ENCODE measurements at regions not wholly inside any gene's neighbourhood (a gene's known extent, or its start where the extent isn't known, plus 50 kb on each side); places are given as distances from the start of the nearest gene placed in this dataset.

- no peaks in the 10 kb centered on the region for H4K20me1 ChIP-seq (ENCODE audit: insufficient read depth)
- H3K4me3 ChIP-seq: no peak overlapping the region
- no peak overlapping the region for H2AFZ ChIP-seq
- H3K36me3 ChIP-seq (ENCODE audit: low read depth): no peaks in the 10 kb centered on the region
- H3K27ac ChIP-seq: no peak overlapping the region
- no peaks in the 10 kb centered on the region for H3K9me3 ChIP-seq (ENCODE audit: insufficient read depth, low read depth)
- ChIA-PET CTCF (no interaction called here), POLR2A (ENCODE audit: unreplicated experiment) (no interaction called here)
- intact Hi-C loops (cut with micrococcal nuclease; ENCODE audit: unreplicated experiment): no loop called here
- no TSS peak for BruUV-seq (replicated peaks)
- H3K79me2 ChIP-seq (ENCODE audit: low read depth): no peaks in the 10 kb centered on the region
- DNase-seq: no peak
- H3F3A ChIP-seq (ENCODE audit: insufficient read depth, low read depth): no peaks in the 10 kb centered on the region
- H3K27me3 ChIP-seq (ENCODE audit: insufficient read depth, low read depth): no peaks in the 10 kb centered on the region
- no peaks in the 10 kb centered on the region for H3K9me2 ChIP-seq (ENCODE audit: insufficient read depth)
- no peak for TF ChIP-seq CTCF (conservative IDR thresholded peaks at IDR 0.05)
- TF ChIP-seq EZH2 (IDR thresholded peaks at IDR 0.05; ENCODE audit: low read depth): no peak
- H3K4me1 ChIP-seq (replicated peaks; ENCODE audit: insufficient read depth): no peaks in the 10 kb centered on the region
- no peak overlapping the region for H3K4me2 ChIP-seq
These were observed 104.1 kb downstream of the C11orf87 start for GRCh38 chr11:109526061-109526460.

- no TSS peak for BruUV-seq (replicated peaks)
- POLR2A ChIA-PET (ENCODE audit: unreplicated experiment): no interaction called here
These were observed 104.9 kb downstream of the C11orf87 start for GRCh38 chr11:109526931-109527330.

GRCh38 chr11:109527496-109527895 lies 105.5 kb downstream of the C11orf87 start:
- no peaks in the 10 kb centered on the region for H3K9me2 ChIP-seq (ENCODE audit: insufficient read depth)
- no peaks in the 10 kb centered on the region for H4K20me1 ChIP-seq (ENCODE audit: insufficient read depth)
- H3F3A ChIP-seq (ENCODE audit: insufficient read depth, low read depth): no peaks in the 10 kb centered on the region
- TF ChIP-seq EZH2 (IDR thresholded peaks at IDR 0.05; ENCODE audit: low read depth) (no peak), CTCF (conservative IDR thresholded peaks at IDR 0.05) (no peak)
- BruUV-seq (replicated peaks): no TSS peak
- no peaks in the 10 kb centered on the region for H3K79me2 ChIP-seq (ENCODE audit: low read depth)
- CTCF ChIA-PET: no interaction called here
- H3K36me3 ChIP-seq (ENCODE audit: low read depth): no peaks in the 10 kb centered on the region
- no peak overlapping the region for H3K4me3 ChIP-seq
- H3K9me3 ChIP-seq (ENCODE audit: insufficient read depth, low read depth): no peaks in the 10 kb centered on the region
- POLR2A ChIA-PET (ENCODE audit: unreplicated experiment): no interaction called here
- no peak for DNase-seq
- H3K27ac ChIP-seq: no peak overlapping the region
- no peak overlapping the region for H3K4me2 ChIP-seq
- no peaks in the 10 kb centered on the region for H3K4me1 ChIP-seq (replicated peaks; ENCODE audit: insufficient read depth)
- H2AFZ ChIP-seq: no peak overlapping the region
- intact Hi-C loops (cut with micrococcal nuclease; ENCODE audit: unreplicated experiment): no loop called here
- no peaks in the 10 kb centered on the region for H3K27me3 ChIP-seq (ENCODE audit: insufficient read depth, low read depth)

More at GRCh38 chr11:109526931-109527330, 104.9 kb downstream of the C11orf87 start:
- CTCF ChIA-PET: no interaction called here
- Histone ChIP-seq H4K20me1 (ENCODE audit: insufficient read depth) (no peaks in the 10 kb centered on the region), H3K79me2 (ENCODE audit: low read depth) (no peaks in the 10 kb centered on the region), H3F3A (ENCODE audit: insufficient read depth, low read depth) (no peaks in the 10 kb centered on the region), H3K36me3 (ENCODE audit: low read depth) (no peaks in the 10 kb centered on the region), H3K27ac (no peak overlapping the region), H2AFZ (no peak overlapping the region), H3K4me1 (replicated peaks; ENCODE audit: insufficient read depth) (no peaks in the 10 kb centered on the region), H3K9me2 (ENCODE audit: insufficient read depth) (no peaks in the 10 kb centered on the region), H3K4me2 (no peak overlapping the region), H3K9me3 (ENCODE audit: insufficient read depth, low read depth) (no peaks in the 10 kb centered on the region), H3K4me3 (no peak overlapping the region), H3K27me3 (ENCODE audit: insufficient read depth, low read depth) (no peaks in the 10 kb centered on the region)
- no peak for DNase-seq
- no peak for TF ChIP-seq CTCF (conservative IDR thresholded peaks at IDR 0.05)
- TF ChIP-seq EZH2 (IDR thresholded peaks at IDR 0.05; ENCODE audit: low read depth): no peak
- intact Hi-C loops (cut with micrococcal nuclease; ENCODE audit: unreplicated experiment): no loop called here

Measured in PC-9 (cell line).